SK-N-SH (cell line): ENCODE measurements at regions not wholly inside any gene's neighbourhood (a gene's known extent, or its start where the extent isn't known, plus 50 kb on each side); places are given as distances from the start of the nearest gene placed in this dataset.

Source experiments
- CTCF ChIA-PET: fragments of 300-600, 350-600 bp; formaldehyde crosslinking; extraction: SDS; loops from one replicate; lab custom pipeline; 2021; lab: Yijun Ruan, JAX
- POLR2A ChIA-PET: fragments of 350-600 bp; sonication (Branson Sonifier 250); formaldehyde crosslinking; extraction: SDS; loops from one replicate; lab custom pipeline; 2020; ENCODE audit warnings: antibody characterized with exemption, inconsistent platforms; lab: Yijun Ruan, JAX
- DNase-seq: peaks from one replicate; pipeline ENCODE4 v3.0.0; 2012
- H2AFZ ChIP-seq: fragments of 200-600 bp; sonication (generic); 2 replicates; pipeline ENCODE4 v1.8.1; 2016; ENCODE audit warnings: antibody characterized with exemption, mild to moderate bottlenecking, low read depth
- H3F3A ChIP-seq: fragments of 200-600 bp; sonication (generic); replicated peaks from 2 replicates; pipeline ENCODE3; 2016; ENCODE audit warnings: antibody characterized with exemption, mild to moderate bottlenecking; ENCODE audit not compliant: insufficient read depth
- H3K27ac ChIP-seq, 2 experiments: fragments of 200-500 bp in 1 of 2; fragments of 200-600 bp in 1 of 2; sonication (Bioruptor generic) in 1 of 2; sonication (generic), shearing (Covaris generic) in 1 of 2; 2 replicates each; pipeline versions ENCODE4 v1.5.1 to v1.6.1; 2014 to 2016; ENCODE audit warnings: low read depth in 2 of 2, inconsistent platforms in 1 of 2, low read length in 1 of 2, mild to moderate bottlenecking in 1 of 2, mixed read lengths in 1 of 2
- H3K27me3 ChIP-seq: fragments of 200-600 bp; sonication (generic), shearing (Covaris generic); 2 replicates; pipeline ENCODE4 v1.6.1; 2016; ENCODE audit warnings: mixed run types; ENCODE audit not compliant: insufficient read depth
- H3K36me3 ChIP-seq, 2 experiments: fragments of 200-500 bp in 1 of 2; fragments of 200-600 bp in 1 of 2; sonication (Bioruptor generic) in 1 of 2; sonication (generic) in 1 of 2; replicated peaks in 1 of 2; 2 replicates each; pipeline versions ENCODE3 to v1.5.1; 2014 to 2016; ENCODE audit warnings: low read length in 1 of 2, mild to moderate bottlenecking in 1 of 2; ENCODE audit not compliant: insufficient read depth in 2 of 2, control insufficient read depth in 1 of 2
- H3K4me1 ChIP-seq, 2 experiments: fragments of 200-500 bp in 1 of 2; fragments of 200-600 bp in 1 of 2; sonication (Bioruptor generic) in 1 of 2; sonication (generic), shearing (Covaris generic) in 1 of 2; 2 replicates each; pipeline versions ENCODE4 v1.5.1 to v1.6.1; 2014 to 2016; ENCODE audit warnings: low read depth in 1 of 2, low read length in 1 of 2, mixed run types in 1 of 2; ENCODE audit not compliant: insufficient read depth in 2 of 2, control insufficient read depth in 1 of 2
- H3K4me2 ChIP-seq: fragments of 200-600 bp; sonication (generic), shearing (Covaris generic); 2 replicates; pipeline ENCODE4 v1.6.1; 2017; ENCODE audit warnings: mixed run types
- H3K4me3 ChIP-seq, 2 experiments: fragments of 200-500 bp in 1 of 2; fragments of 200-600 bp in 1 of 2; sonication (Bioruptor generic) in 1 of 2; sonication (generic), shearing (Covaris generic) in 1 of 2; 2 replicates each; pipeline versions ENCODE4 v1.5.1 to v1.8.1; 2014 to 2016; ENCODE audit warnings: low read depth in 2 of 2, inconsistent platforms in 1 of 2, low read length in 1 of 2, mild to moderate bottlenecking in 1 of 2, mixed read lengths in 1 of 2, moderate library complexity in 1 of 2
- H3K79me2 ChIP-seq: fragments of 200-600 bp; sonication (generic); 2 replicates; pipeline ENCODE4 v1.8.1; 2017; ENCODE audit warnings: mild to moderate bottlenecking; ENCODE audit not compliant: insufficient read depth
- H3K9ac ChIP-seq: fragments of 200-600 bp; sonication (generic); 2 replicates; pipeline ENCODE4 v1.6.1; 2017; ENCODE audit warnings: mixed run types
- H3K9me2 ChIP-seq: fragments of 200-600 bp; sonication (generic); 2 replicates; pipeline ENCODE4 v1.6.1; 2017; ENCODE audit warnings: mixed run types
- H3K9me3 ChIP-seq: fragments of 200-600 bp; sonication (generic); 2 replicates; pipeline ENCODE4 v1.6.1; 2017; ENCODE audit warnings: mixed run types, mild to moderate bottlenecking, moderate library complexity
- H4K20me1 ChIP-seq: fragments of 200-600 bp; sonication (generic); 2 replicates; pipeline ENCODE4 v1.6.1; 2017; ENCODE audit warnings: mild to moderate bottlenecking, mixed run types; ENCODE audit not compliant: insufficient read depth
- CHD2 ChIP-seq: fragments of 150-350 bp; IDR thresholded peaks from 2 replicates; pipeline ENCODE4 v1.6.1; 2018; ENCODE audit warnings: low read length; ENCODE audit not compliant: partially characterized antibody
- FOXJ3 ChIP-seq: sonication (generic); formaldehyde crosslinking; IDR thresholded peaks from 2 replicates; pipeline ENCODE4 v1.5.1; 2020; ENCODE audit warnings: mild to moderate bottlenecking, missing genetic modification reagents
- FOXM1 ChIP-seq: IDR thresholded peaks from 2 replicates; pipeline ENCODE4 v1.4.0; 2012; ENCODE audit warnings: low read depth, mild to moderate bottlenecking
- JUND ChIP-seq: IDR thresholded peaks from 2 replicates; pipeline ENCODE4 v1.4.0; 2012
- NFIC ChIP-seq: IDR thresholded peaks from 2 replicates; pipeline ENCODE4 v1.4.0; 2012; ENCODE audit warnings: borderline replicate concordance
- NRF1 ChIP-seq: IDR thresholded peaks from 2 replicates; pipeline ENCODE4 v1.6.1; 2012; ENCODE audit warnings: low read depth, mild to moderate bottlenecking, low read length
- RCOR1 ChIP-seq: fragments of 150-350 bp; IDR thresholded peaks from 2 replicates; pipeline ENCODE4 v1.6.1; 2017; ENCODE audit warnings: antibody characterized with exemption, low read length
- REST ChIP-seq: IDR thresholded peaks from 2 replicates; pipeline ENCODE4 v1.6.1; 2012; ENCODE audit warnings: mild to moderate bottlenecking, low read depth, low read length, moderate library complexity
- RFX5 ChIP-seq: IDR thresholded peaks from 2 replicates; pipeline ENCODE4 v1.6.1; 2012; ENCODE audit warnings: mild to moderate bottlenecking, improper control_type of control experiment, low read length
- SMC3 ChIP-seq: IDR thresholded peaks from 2 replicates; pipeline ENCODE4 v1.6.1; 2012; ENCODE audit warnings: low read depth, low read length, improper control_type of control experiment
- TAF1 ChIP-seq: IDR thresholded peaks from 2 replicates; pipeline ENCODE4 v1.6.1; 2012; ENCODE audit warnings: low read depth, mild to moderate bottlenecking, low read length, moderate library complexity, borderline replicate concordance
- TEAD4 ChIP-seq: IDR thresholded peaks from 2 replicates; pipeline ENCODE4 v1.4.0; 2012; ENCODE audit warnings: mild to moderate bottlenecking, borderline replicate concordance; ENCODE audit not compliant: insufficient read depth
- USF1 ChIP-seq: IDR thresholded peaks from 2 replicates; pipeline ENCODE4 v1.4.0; 2012; ENCODE audit warnings: low read depth, borderline replicate concordance
- WGBS: methylation state at CpG from one replicate; pipeline ENCODE4 v1.1.6; 2017; ENCODE audit warnings: low lambda C conversion rate; 5-methylcytosine and 5-hydroxymethylcytosine counted together
- TF ChIP-seq, protein P1 (sequence below): IDR thresholded peaks from 2 replicates; pipeline ENCODE4 v1.4.0; 2012; ENCODE audit warnings: low read depth, borderline replicate concordance
- TF ChIP-seq, protein P2 (sequence below): fragments of 200-600 bp; sonication (generic); IDR thresholded peaks from 2 replicates; pipeline ENCODE4 v1.6.1; 2017; ENCODE audit warnings: antibody characterized with exemption, mild to moderate bottlenecking, moderate library complexity
- TF ChIP-seq, protein P3 (sequence below): IDR thresholded peaks from 2 replicates; pipeline ENCODE4; 2012

GRCh38 chr14:103277931-103278330, 56.1 kb upstream of the EIF5 start (continued):
- TF ChIP-seq, protein P1, sequence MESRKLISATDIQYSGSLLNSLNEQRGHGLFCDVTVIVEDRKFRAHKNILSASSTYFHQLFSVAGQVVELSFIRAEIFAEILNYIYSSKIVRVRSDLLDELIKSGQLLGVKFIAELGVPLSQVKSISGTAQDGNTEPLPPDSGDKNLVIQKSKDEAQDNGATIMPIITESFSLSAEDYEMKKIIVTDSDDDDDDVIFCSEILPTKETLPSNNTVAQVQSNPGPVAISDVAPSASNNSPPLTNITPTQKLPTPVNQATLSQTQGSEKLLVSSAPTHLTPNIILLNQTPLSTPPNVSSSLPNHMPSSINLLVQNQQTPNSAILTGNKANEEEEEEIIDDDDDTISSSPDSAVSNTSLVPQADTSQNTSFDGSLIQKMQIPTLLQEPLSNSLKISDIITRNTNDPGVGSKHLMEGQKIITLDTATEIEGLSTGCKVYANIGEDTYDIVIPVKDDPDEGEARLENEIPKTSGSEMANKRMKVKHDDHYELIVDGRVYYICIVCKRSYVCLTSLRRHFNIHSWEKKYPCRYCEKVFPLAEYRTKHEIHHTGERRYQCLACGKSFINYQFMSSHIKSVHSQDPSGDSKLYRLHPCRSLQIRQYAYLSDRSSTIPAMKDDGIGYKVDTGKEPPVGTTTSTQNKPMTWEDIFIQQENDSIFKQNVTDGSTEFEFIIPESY, result no peak
- TF ChIP-seq, protein P2, sequence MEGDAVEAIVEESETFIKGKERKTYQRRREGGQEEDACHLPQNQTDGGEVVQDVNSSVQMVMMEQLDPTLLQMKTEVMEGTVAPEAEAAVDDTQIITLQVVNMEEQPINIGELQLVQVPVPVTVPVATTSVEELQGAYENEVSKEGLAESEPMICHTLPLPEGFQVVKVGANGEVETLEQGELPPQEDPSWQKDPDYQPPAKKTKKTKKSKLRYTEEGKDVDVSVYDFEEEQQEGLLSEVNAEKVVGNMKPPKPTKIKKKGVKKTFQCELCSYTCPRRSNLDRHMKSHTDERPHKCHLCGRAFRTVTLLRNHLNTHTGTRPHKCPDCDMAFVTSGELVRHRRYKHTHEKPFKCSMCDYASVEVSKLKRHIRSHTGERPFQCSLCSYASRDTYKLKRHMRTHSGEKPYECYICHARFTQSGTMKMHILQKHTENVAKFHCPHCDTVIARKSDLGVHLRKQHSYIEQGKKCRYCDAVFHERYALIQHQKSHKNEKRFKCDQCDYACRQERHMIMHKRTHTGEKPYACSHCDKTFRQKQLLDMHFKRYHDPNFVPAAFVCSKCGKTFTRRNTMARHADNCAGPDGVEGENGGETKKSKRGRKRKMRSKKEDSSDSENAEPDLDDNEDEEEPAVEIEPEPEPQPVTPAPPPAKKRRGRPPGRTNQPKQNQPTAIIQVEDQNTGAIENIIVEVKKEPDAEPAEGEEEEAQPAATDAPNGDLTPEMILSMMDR, result no peak
- TF ChIP-seq FOXJ3 (CRISPR knock-in tag), result no peak
- no peak for TF ChIP-seq JUND
- TF ChIP-seq, all 33 proteins: peak for 0

- Histone ChIP-seq H2AFZ (no peak overlapping the region), H3K36me3 (no peaks in the 10 kb centered on the region), H3K9ac (no peak overlapping the region), H3K79me2 (no peaks in the 10 kb centered on the region), H3K9me2 (no peaks in the 10 kb centered on the region), H3K4me1 (no peaks in the 10 kb centered on the region; a peak in 1 of 4 replicates), H3K27me3 (peaks cover 9% of the 10 kb centered on the region; the same call in 1 of the 2 replicates), H3K9me3 (no peaks in the 10 kb centered on the region), H3K27ac (no peak overlapping the region), H3F3A (peaks cover 3% of the 10 kb centered on the region), H3K4me2 (no peak overlapping the region), H3K4me3 (peak overlapping the region in 1 of 2 experiments; percentile 13; a peak in 1 of 4 replicates), H4K20me1 (no peaks in the 10 kb centered on the region)
- ChIA-PET POLR2A (no interaction called here), CTCF (interaction anchor here (0.8 to 12.9 kb wide), 3 partner anchors 12 to 175 kb away, joined by 3 to 116 read pairs (median 5); no protein-coding TSS in a partner anchor)
- peak; percentile 68 for DNase-seq
- 76% methylated on average over 40 of the region's 102 CpGs for WGBS
- TF ChIP-seq, protein P3, sequence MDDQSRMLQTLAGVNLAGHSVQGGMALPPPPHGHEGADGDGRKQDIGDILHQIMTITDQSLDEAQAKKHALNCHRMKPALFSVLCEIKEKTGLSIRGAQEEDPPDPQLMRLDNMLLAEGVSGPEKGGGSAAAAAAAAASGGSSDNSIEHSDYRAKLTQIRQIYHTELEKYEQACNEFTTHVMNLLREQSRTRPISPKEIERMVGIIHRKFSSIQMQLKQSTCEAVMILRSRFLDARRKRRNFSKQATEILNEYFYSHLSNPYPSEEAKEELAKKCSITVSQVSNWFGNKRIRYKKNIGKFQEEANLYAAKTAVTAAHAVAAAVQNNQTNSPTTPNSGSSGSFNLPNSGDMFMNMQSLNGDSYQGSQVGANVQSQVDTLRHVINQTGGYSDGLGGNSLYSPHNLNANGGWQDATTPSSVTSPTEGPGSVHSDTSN, result no peak
- TF ChIP-seq TEAD4 (no peak), CHD2 (no peak), USF1 (no peak), SMC3 (no peak), RCOR1 (no peak), REST (no peak), FOXM1 (no peak), NRF1 (no peak), NFIC (no peak), FOXJ3 (CRISPR knock-in tag) (no peak), RFX5 (no peak), JUND (no peak), TAF1 (no peak)
- TF ChIP-seq, protein P1, result no peak
These were observed 54.7 kb upstream of the EIF5 start for GRCh38 chr14:103279142-103280025.
